PC-9 (cell line): ENCODE measurements at regions not wholly inside any gene's neighbourhood (a gene's known extent, or its start where the extent isn't known, plus 50 kb on each side); places are given as distances from the start of the nearest gene placed in this dataset.
A peak's percentile ranks its signal among the peaks of the same experiment; 100 is the strongest.
"Not testable (repeated sequence)": the region's sequence is repeated elsewhere in the genome, so short reads cannot be mapped to it uniquely, and the experiment has no call there.

Source experiments
- BruUV-seq: library from RNA; stranded (reverse); fragments of 400-500 nt; replicated peaks from 2 replicates; lab custom pipeline; 2021; lab: Mats Ljungman, UMichigan
- CTCF ChIA-PET: fragments of 300-600 bp; sonication (Branson Sonifier 250); formaldehyde crosslinking; loops from one replicate; lab custom pipeline; 2022; ENCODE audit warnings: antibody characterized with exemption; lab: Charles Lee
- POLR2A ChIA-PET: fragments of 300-600 bp; sonication (Branson Sonifier 250); formaldehyde crosslinking; loops from one replicate; lab custom pipeline; 2022; ENCODE audit warnings: antibody characterized with exemption; ENCODE audit not compliant: unreplicated experiment; lab: Charles Lee
- DNase-seq, 2 experiments: peaks; one replicate each; pipeline versions ENCODE4 v3.0.0 to v3.0.0-alpha.2; 2015 to 2022; ENCODE audit warnings: mixed read lengths in 1 of 2
- H2AFZ ChIP-seq: fragments of 200-600 bp; sonication (generic); 2 replicates; pipeline ENCODE4 v1.8.1; 2017; ENCODE audit warnings: antibody characterized with exemption
- H3F3A ChIP-seq: fragments of 200-600 bp; sonication (generic); 2 replicates; pipeline ENCODE4 v1.8.1; 2017; ENCODE audit warnings: antibody characterized with exemption, mild to moderate bottlenecking, low read depth; ENCODE audit not compliant: insufficient read depth
- H3K27ac ChIP-seq: fragments of 200-600 bp; sonication (generic); 2 replicates; pipeline ENCODE4 v1.6.1; 2016; ENCODE audit warnings: mixed run types
- H3K27me3 ChIP-seq: fragments of 200-600 bp; sonication (generic); 2 replicates; pipeline ENCODE4 v1.6.1; 2016; ENCODE audit warnings: low read depth, mixed run types; ENCODE audit not compliant: insufficient read depth
- H3K36me3 ChIP-seq: fragments of 200-600 bp; sonication (generic); 2 replicates; pipeline ENCODE4 v1.6.1; 2016; ENCODE audit warnings: low read depth, mixed run types
- H3K4me1 ChIP-seq: fragments of 200-600 bp; sonication (generic); replicated peaks from 2 replicates; pipeline ENCODE4 v1.6.1; 2016; ENCODE audit warnings: mixed run types; ENCODE audit not compliant: insufficient read depth
- H3K4me2 ChIP-seq: fragments of 200-600 bp; sonication (generic); 2 replicates; pipeline ENCODE4 v1.6.1; 2017; ENCODE audit warnings: mixed run types
- H3K4me3 ChIP-seq: fragments of 200-600 bp; sonication (generic); 2 replicates; pipeline ENCODE4 v1.6.1; 2016; ENCODE audit warnings: mixed run types
- H3K79me2 ChIP-seq: fragments of 200-600 bp; sonication (generic); 2 replicates; pipeline ENCODE4 v1.6.1; 2017; ENCODE audit warnings: low read depth, mixed run types
- H3K9me2 ChIP-seq: fragments of 200-600 bp; sonication (generic); 2 replicates; pipeline ENCODE4 v1.8.1; 2017; ENCODE audit warnings: mild to moderate bottlenecking; ENCODE audit not compliant: insufficient read depth
- H3K9me3 ChIP-seq: fragments of 200-600 bp; sonication (generic); 2 replicates; pipeline ENCODE4 v1.8.1; 2016; ENCODE audit warnings: low read depth; ENCODE audit not compliant: insufficient read depth
- H4K20me1 ChIP-seq: fragments of 200-600 bp; sonication (generic); 2 replicates; pipeline ENCODE4 v1.8.1; 2017; ENCODE audit not compliant: insufficient read depth
- CTCF ChIP-seq: fragments of 200-600 bp; sonication (generic); conservative IDR thresholded peaks from 2 replicates; pipeline ENCODE4 v1.6.1; 2017; ENCODE audit warnings: mixed run types, antibody characterized with exemption, mild to moderate bottlenecking, moderate library complexity
- EZH2 ChIP-seq: fragments of 200-600 bp; sonication (generic); IDR thresholded peaks from 2 replicates; pipeline ENCODE4 v1.8.0; 2017; ENCODE audit warnings: antibody characterized with exemption, low read depth
- intact Hi-C: fragments of 100-400 bp; cut with micrococcal nuclease; formaldehyde crosslinking; loops from one replicate; pipeline ENCODE4 v1.10.0; 2022; ENCODE audit not compliant: unreplicated experiment

- TF ChIP-seq EZH2 (no peak), CTCF (no peak)
- Histone ChIP-seq H3K79me2 (no peaks in the 10 kb centered on the region), H3K27me3 (no peaks in the 10 kb centered on the region), H3K27ac (peak overlapping the region; percentile 7; the same call in 1 of the 2 replicates), H3K4me1 (peaks cover 49% of the 10 kb centered on the region), H4K20me1 (no peaks in the 10 kb centered on the region), H2AFZ (no peak overlapping the region), H3K9me3 (peaks cover 13% of the 10 kb centered on the region; the same call in 1 of the 2 replicates), H3K4me3 (no peak overlapping the region), H3K9me2 (no peaks in the 10 kb centered on the region), H3F3A (peaks cover 43% of the 10 kb centered on the region), H3K4me2 (peak overlapping the region; percentile 3; the same call in 1 of the 2 replicates), H3K36me3 (no peaks in the 10 kb centered on the region)
- CTCF ChIA-PET, result no interaction called here
- POLR2A ChIA-PET, result no interaction called here
- intact Hi-C loops, result no loop called here
- BruUV-seq, result no TSS peak
- DNase-seq, result no peak
These were observed 69.1 kb downstream of the TNFAIP2 start for GRCh38 chr14:103192246-103192840.

- H3K79me2 ChIP-seq, H4K20me1 ChIP-seq, CTCF ChIA-PET, H3K36me3 ChIP-seq, H3K4me3 ChIP-seq, H3K27me3 ChIP-seq, intact Hi-C loops, H3K9me2 ChIP-seq, H2AFZ ChIP-seq, BruUV-seq, POLR2A ChIA-PET: not testable (repeated sequence)
- peak overlapping the region; percentile 3; the same call in 1 of the 2 replicates for H3K4me2 ChIP-seq
- peak in 1 of 2 experiments; percentile 71 for DNase-seq
- peaks cover 43% of the 10 kb centered on the region for H3F3A ChIP-seq
- peaks cover 49% of the 10 kb centered on the region for H3K4me1 ChIP-seq
- peaks cover 13% of the 10 kb centered on the region; the same call in 1 of the 2 replicates for H3K9me3 ChIP-seq
- H3K27ac ChIP-seq, result peak overlapping the region; percentile 7; the same call in 1 of the 2 replicates
These were observed 69.6 kb downstream of the TNFAIP2 start for GRCh38 chr14:103192861-103193260.

GRCh38 chr14:103193491-103193890 is 70.2 kb downstream of the TNFAIP2 start:
- Histone ChIP-seq H3F3A (peaks cover 43% of the 10 kb centered on the region), H3K9me3 (peaks cover 13% of the 10 kb centered on the region; the same call in 1 of the 2 replicates), H3K4me1 (peaks cover 49% of the 10 kb centered on the region)
- H4K20me1 ChIP-seq, H2AFZ ChIP-seq, intact Hi-C loops, H3K4me3 ChIP-seq, H3K79me2 ChIP-seq, H3K27ac ChIP-seq, DNase-seq, H3K4me2 ChIP-seq, H3K27me3 ChIP-seq, H3K9me2 ChIP-seq, POLR2A ChIA-PET, CTCF ChIA-PET, H3K36me3 ChIP-seq, BruUV-seq: not testable (repeated sequence)

- Histone ChIP-seq H3K27me3 (no peaks in the 10 kb centered on the region), H3K36me3 (no peaks in the 10 kb centered on the region), H3K9me3 (peaks cover 13% of the 10 kb centered on the region; the same call in 1 of the 2 replicates), H3F3A (peaks cover 51% of the 10 kb centered on the region), H3K27ac (no peak overlapping the region), H4K20me1 (no peaks in the 10 kb centered on the region), H3K4me2 (peak overlapping the region; percentile 30), H3K4me3 (no peak overlapping the region), H3K9me2 (no peaks in the 10 kb centered on the region), H3K4me1 (peaks cover 59% of the 10 kb centered on the region), H3K79me2 (no peaks in the 10 kb centered on the region), H2AFZ (no peak overlapping the region)
- POLR2A ChIA-PET, result no interaction called here
- DNase-seq, result peak; percentile 37 to 91
- intact Hi-C loops, result no loop called here
- TF ChIP-seq EZH2 (no peak), CTCF (no peak)
- no TSS peak for BruUV-seq
- CTCF ChIA-PET, result no interaction called here
These were observed 71.2 kb downstream of the TNFAIP2 start for GRCh38 chr14:103194256-103195045.
